Breast epithelium (tissue), 3 donors: ENCODE measurements at regions not wholly inside any gene's neighbourhood (a gene's known extent, or its start where the extent isn't known, plus 50 kb on each side); places are given as distances from the start of the nearest gene placed in this dataset.

Source experiments
- POLR2A ChIP-seq: fragments of 450-650 bp; IDR thresholded peaks from one replicate; pipeline ENCODE4 v1.6.1; 2016; ENCODE audit warnings: antibody characterized with exemption, mild to moderate bottlenecking, moderate library complexity
- POLR2AphosphoS5 ChIP-seq, 3 donors: sonication (generic); formaldehyde crosslinking; IDR thresholded peaks; one replicate each; pipeline ENCODE4 v1.6.1; 2017; ENCODE audit warnings: antibody characterized with exemption in 3 of 3
- TF ChIP-seq, protein P1 (sequence below), 3 donors: fragments of 450-650 bp; IDR thresholded peaks; one replicate each; pipeline ENCODE4 v1.5.1; 2016 to 2017; ENCODE audit warnings: antibody characterized with exemption in 3 of 3, mild to moderate bottlenecking in 3 of 3, moderate library complexity in 3 of 3

DNA sequence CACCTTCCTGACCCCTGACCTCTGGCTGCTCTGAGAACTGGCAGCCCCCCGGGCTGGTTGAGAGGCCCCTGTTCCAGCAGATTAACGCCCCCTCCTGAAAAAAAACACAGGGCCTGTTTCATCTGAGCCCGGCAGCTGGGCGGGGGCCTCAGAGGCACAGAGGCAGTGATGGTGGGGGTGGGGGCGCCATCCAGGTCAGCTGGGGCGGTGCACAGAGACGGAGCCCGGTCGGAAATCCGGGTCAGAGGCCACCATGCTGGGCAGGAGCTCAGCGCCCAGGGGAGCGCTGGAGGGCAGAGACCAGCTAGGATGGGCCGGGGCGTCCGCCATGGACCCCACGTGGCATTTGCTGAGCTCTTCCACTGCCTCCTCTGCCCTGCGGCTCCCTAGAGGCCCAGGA lies 68.0 kb downstream of the UNCX start:
- TF ChIP-seq, protein P1, sequence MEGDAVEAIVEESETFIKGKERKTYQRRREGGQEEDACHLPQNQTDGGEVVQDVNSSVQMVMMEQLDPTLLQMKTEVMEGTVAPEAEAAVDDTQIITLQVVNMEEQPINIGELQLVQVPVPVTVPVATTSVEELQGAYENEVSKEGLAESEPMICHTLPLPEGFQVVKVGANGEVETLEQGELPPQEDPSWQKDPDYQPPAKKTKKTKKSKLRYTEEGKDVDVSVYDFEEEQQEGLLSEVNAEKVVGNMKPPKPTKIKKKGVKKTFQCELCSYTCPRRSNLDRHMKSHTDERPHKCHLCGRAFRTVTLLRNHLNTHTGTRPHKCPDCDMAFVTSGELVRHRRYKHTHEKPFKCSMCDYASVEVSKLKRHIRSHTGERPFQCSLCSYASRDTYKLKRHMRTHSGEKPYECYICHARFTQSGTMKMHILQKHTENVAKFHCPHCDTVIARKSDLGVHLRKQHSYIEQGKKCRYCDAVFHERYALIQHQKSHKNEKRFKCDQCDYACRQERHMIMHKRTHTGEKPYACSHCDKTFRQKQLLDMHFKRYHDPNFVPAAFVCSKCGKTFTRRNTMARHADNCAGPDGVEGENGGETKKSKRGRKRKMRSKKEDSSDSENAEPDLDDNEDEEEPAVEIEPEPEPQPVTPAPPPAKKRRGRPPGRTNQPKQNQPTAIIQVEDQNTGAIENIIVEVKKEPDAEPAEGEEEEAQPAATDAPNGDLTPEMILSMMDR (IDR thresholded peaks at IDR 0.05), result no peak
- TF ChIP-seq POLR2AphosphoS5 (IDR thresholded peaks at IDR 0.05) (no peak), POLR2A (no peak)
